ENCODE measurements at regions not wholly inside any gene's neighbourhood (a gene's known extent, or its start where the extent isn't known, plus 50 kb on each side); places are given as distances from the start of the nearest gene placed in this dataset.

DNA sequence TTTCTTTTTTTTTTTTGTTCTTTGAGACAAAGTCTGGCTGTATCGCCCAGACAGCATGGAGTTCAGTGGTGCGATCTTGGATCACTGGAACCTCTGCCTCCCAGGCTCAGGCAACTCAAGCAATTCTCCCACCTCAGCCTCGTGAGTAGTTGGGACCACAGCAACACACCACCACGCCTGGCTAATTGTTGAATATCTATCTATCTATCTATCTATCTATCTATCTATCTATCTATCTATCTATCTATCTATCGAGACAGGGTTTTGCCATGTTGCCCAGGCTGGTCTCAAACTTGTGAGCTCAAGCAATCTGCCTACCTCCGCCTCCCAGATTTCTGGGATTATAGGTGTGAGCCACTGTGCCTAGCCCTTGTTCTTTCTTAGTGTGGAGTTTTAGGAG, 143.3 kb upstream of the DPH6 start:
- H3K27ac ChIP-seq: no peak overlapping the region
- TF ChIP-seq, protein P1, sequence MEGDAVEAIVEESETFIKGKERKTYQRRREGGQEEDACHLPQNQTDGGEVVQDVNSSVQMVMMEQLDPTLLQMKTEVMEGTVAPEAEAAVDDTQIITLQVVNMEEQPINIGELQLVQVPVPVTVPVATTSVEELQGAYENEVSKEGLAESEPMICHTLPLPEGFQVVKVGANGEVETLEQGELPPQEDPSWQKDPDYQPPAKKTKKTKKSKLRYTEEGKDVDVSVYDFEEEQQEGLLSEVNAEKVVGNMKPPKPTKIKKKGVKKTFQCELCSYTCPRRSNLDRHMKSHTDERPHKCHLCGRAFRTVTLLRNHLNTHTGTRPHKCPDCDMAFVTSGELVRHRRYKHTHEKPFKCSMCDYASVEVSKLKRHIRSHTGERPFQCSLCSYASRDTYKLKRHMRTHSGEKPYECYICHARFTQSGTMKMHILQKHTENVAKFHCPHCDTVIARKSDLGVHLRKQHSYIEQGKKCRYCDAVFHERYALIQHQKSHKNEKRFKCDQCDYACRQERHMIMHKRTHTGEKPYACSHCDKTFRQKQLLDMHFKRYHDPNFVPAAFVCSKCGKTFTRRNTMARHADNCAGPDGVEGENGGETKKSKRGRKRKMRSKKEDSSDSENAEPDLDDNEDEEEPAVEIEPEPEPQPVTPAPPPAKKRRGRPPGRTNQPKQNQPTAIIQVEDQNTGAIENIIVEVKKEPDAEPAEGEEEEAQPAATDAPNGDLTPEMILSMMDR (IDR thresholded peaks at IDR 0.05): no peak
- TF ChIP-seq POLR2AphosphoS5 (IDR thresholded peaks at IDR 0.05; ENCODE audit: insufficient read depth in 1 of 2, low read depth in 1 of 2): no peak
- no peak for TF ChIP-seq POLR2A (IDR thresholded peaks at IDR 0.05)
- H3K9me3 ChIP-seq: no peaks in the 10 kb centered on the region
- no peaks in the 10 kb centered on the region for H3K36me3 ChIP-seq
- intact Hi-C loops (cut with DNase I): no loop called here
- peaks cover 21% of the 10 kb centered on the region for H3K4me1 ChIP-seq
- no peaks in the 10 kb centered on the region for H3K27me3 ChIP-seq
- no peak overlapping the region for H3K4me3 ChIP-seq
- DNase-seq (ENCODE audit: extremely low spot score in 2 of 2): no peak

DNA sequence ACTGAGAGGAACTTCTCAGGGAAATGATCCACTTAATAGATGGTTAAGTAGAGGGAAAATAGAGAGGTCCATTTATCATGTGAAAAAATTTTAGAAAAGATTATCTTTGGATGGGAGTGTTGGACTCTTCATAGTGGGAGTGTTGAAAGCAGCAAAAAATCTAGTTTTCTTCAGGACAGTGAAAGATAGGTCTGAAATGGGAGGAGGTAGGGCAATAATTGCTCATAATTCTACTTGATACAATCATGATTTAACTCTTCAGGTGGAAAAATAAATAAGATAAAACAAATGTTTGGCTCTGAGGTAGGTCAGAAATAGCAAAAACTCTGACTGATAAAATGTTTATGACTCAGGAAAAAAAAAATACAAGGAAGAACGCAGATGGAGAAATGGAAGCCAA, 144.1 kb upstream of the DPH6 start:
- Histone ChIP-seq H3K27ac (peak overlapping the region; percentile 49), H3K27me3 (no peaks in the 10 kb centered on the region), H3K4me3 (no peak overlapping the region), H3K36me3 (no peaks in the 10 kb centered on the region), H3K9me3 (no peaks in the 10 kb centered on the region), H3K4me1 (peaks cover 21% of the 10 kb centered on the region)
- TF ChIP-seq, protein P1 (IDR thresholded peaks at IDR 0.05): no peak
- TF ChIP-seq POLR2AphosphoS5 (IDR thresholded peaks at IDR 0.05; ENCODE audit: insufficient read depth in 1 of 2, low read depth in 1 of 2) (no peak), POLR2A (IDR thresholded peaks at IDR 0.05) (no peak)
- intact Hi-C loops (cut with DNase I): no loop called here
- DNase-seq (ENCODE audit: extremely low spot score in 2 of 2): no peak

DNA sequence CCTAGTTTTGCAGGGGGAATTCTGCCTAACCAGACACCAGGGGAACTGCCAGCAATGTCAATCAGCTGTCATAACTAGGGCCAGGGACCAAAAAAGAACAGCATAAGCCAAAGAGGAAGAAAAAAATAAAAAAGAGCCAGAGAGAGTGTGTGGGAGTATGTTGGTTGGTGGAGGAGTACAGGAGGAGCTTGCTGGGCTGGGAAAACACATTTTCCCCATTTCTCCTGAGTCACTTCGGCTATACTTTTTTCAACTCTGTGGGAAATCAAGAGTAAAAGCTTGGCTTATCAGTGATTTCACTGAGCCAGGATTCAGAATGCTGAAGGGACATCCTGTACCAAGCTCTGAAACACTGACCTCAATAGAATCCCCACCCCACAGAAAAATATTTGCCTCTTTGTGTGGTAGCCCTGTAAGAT, 144.7 kb upstream of the DPH6 start:
- TF ChIP-seq, protein P1 (IDR thresholded peaks at IDR 0.05): no peak
- TF ChIP-seq POLR2AphosphoS5 (IDR thresholded peaks at IDR 0.05; ENCODE audit: insufficient read depth in 1 of 2, low read depth in 1 of 2) (peak in 1 of 2 donors; percentile 57), POLR2A (IDR thresholded peaks at IDR 0.05) (no peak)
- Histone ChIP-seq H3K9me3 (no peaks in the 10 kb centered on the region), H3K27me3 (no peaks in the 10 kb centered on the region), H3K4me3 (no peak overlapping the region), H3K4me1 (peaks cover 21% of the 10 kb centered on the region), H3K36me3 (no peaks in the 10 kb centered on the region), H3K27ac (peak overlapping the region; percentile 49)
- intact Hi-C loops (cut with DNase I): no loop called here
- DNase-seq (ENCODE audit: extremely low spot score in 2 of 2): no peak

DNA sequence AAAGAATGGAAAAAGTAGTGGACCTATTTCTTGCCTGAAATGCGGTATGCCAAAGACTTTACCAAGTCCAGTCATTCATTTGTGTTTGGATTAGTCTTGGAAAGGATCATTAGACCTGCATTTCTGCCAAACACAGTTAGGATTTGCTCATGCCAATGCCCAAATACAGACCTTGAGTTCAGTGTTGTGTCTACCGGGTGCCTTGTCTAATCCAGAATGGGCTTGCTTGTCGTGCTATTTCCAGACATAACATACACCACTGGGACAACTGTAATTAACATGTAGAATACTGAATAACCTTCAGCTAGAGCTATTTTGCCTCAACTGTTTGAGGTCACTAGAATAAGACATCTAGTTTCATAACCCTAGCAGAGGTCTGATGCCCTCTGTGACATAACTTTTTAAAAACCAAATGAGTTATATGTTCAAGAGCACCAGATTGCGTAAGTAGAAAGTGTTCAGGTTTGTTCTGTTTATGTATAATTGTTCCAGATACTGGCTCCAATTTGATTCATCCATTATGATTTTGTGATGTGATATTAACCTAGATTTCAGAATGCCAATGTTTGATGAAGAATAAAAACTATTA, 145.3 kb upstream of the DPH6 start:
- peaks cover 21% of the 10 kb centered on the region for H3K4me1 ChIP-seq
- H3K9me3 ChIP-seq: no peaks in the 10 kb centered on the region
- H3K27me3 ChIP-seq: no peaks in the 10 kb centered on the region
- intact Hi-C loops (cut with DNase I): no loop called here
- H3K4me3 ChIP-seq: no peak overlapping the region
- DNase-seq (ENCODE audit: extremely low spot score in 2 of 2): no peak
- H3K36me3 ChIP-seq: no peaks in the 10 kb centered on the region
- H3K27ac ChIP-seq: peak overlapping the region; percentile 49
- TF ChIP-seq, protein P1 (IDR thresholded peaks at IDR 0.05): no peak
- no peak for TF ChIP-seq POLR2AphosphoS5 (IDR thresholded peaks at IDR 0.05; ENCODE audit: insufficient read depth in 1 of 2, low read depth in 1 of 2)
- TF ChIP-seq POLR2A (IDR thresholded peaks at IDR 0.05): no peak

Measured in vagina (tissue), 2 donors.